ENCODE measurements at regions not wholly inside any gene's neighbourhood (a gene's known extent, or its start where the extent isn't known, plus 50 kb on each side); places are given as distances from the start of the nearest gene placed in this dataset.

- WGBS (ENCODE audit: low lambda C conversion rate): 71% methylated on average over 9 of the region's 12 CpGs
- no peak overlapping the region for H3K4me3 ChIP-seq (replicated peaks in 1 of 3; ENCODE audit: insufficient read depth in 1 of 3, low read depth in 2 of 3, low read length in 3 of 3)
- TF ChIP-seq, protein P1, sequence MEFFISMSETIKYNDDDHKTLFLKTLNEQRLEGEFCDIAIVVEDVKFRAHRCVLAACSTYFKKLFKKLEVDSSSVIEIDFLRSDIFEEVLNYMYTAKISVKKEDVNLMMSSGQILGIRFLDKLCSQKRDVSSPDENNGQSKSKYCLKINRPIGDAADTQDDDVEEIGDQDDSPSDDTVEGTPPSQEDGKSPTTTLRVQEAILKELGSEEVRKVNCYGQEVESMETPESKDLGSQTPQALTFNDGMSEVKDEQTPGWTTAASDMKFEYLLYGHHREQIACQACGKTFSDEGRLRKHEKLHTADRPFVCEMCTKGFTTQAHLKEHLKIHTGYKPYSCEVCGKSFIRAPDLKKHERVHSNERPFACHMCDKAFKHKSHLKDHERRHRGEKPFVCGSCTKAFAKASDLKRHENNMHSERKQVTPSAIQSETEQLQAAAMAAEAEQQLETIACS (CRISPR knock-in tag; IDR thresholded peaks at IDR 0.05): no peak
- peak; percentile 52; the same call in 1 of the 2 replicates for TF ChIP-seq ZNF609 (CRISPR knock-in tag; IDR thresholded peaks at IDR 0.05; ENCODE audit: borderline replicate concordance)
- peak; percentile 28; the same call in 1 of the 2 replicates for TF ChIP-seq HOXA3 (CRISPR knock-in tag; IDR thresholded peaks at IDR 0.05)
- TF ChIP-seq ZNF263 (CRISPR knock-in tag; IDR thresholded peaks at IDR 0.05): 0 out of 2 replicates have a peak, but pooled peaks have one; percentile 23
- TF ChIP-seq HNF4A (CRISPR knock-in tag; IDR thresholded peaks at IDR 0.05): peak; percentile 81
- no peak for TF ChIP-seq REPIN1 (CRISPR knock-in tag; IDR thresholded peaks at IDR 0.05; ENCODE audit: borderline replicate concordance, low read depth)
- 0 out of 2 replicates have a peak, but pooled peaks have one; percentile 55 for TF ChIP-seq ESRRA (CRISPR knock-in tag; IDR thresholded peaks at IDR 0.05; ENCODE audit: low read depth)
- TF ChIP-seq NFRKB (IDR thresholded peaks at IDR 0.05): no peak
- no peak for TF ChIP-seq MYNN (CRISPR knock-in tag; IDR thresholded peaks at IDR 0.05; ENCODE audit: low read depth)
- 0 out of 2 replicates have a peak, but pooled peaks have one; percentile 37 for TF ChIP-seq ZMYM3 (CRISPR knock-in tag; IDR thresholded peaks at IDR 0.05)
- no peak for TF ChIP-seq NKX3-1 (CRISPR knock-in tag; IDR thresholded peaks at IDR 0.05)
- TF ChIP-seq, protein P2, sequence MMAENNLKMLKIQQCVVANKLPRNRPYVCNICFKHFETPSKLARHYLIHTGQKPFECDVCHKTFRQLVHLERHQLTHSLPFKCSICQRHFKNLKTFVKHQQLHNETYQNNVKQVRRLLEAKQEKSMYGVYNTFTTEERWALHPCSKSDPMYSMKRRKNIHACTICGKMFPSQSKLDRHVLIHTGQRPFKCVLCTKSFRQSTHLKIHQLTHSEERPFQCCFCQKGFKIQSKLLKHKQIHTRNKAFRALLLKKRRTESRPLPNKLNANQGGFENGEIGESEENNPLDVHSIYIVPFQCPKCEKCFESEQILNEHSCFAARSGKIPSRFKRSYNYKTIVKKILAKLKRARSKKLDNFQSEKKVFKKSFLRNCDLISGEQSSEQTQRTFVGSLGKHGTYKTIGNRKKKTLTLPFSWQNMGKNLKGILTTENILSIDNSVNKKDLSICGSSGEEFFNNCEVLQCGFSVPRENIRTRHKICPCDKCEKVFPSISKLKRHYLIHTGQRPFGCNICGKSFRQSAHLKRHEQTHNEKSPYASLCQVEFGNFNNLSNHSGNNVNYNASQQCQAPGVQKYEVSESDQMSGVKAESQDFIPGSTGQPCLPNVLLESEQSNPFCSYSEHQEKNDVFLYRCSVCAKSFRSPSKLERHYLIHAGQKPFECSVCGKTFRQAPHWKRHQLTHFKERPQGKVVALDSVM (CRISPR knock-in tag; IDR thresholded peaks at IDR 0.05): peak; percentile 61; the same call in 1 of the 2 replicates
Measured at GRCh38 chr11:70574725-70575347, 176.5 kb downstream of the CTTN start.

More at GRCh38 chr11:70574725-70575347, 176.5 kb downstream of the CTTN start:
- Histone ChIP-seq H3K27ac (ENCODE audit: extremely low read length, insufficient read depth, low read length) (peak overlapping the region; percentile 30), H4K20me1 (ENCODE audit: insufficient read depth, low read length) (peaks cover 10% of the 10 kb centered on the region), H3K36me3 (replicated peaks in 1 of 2; ENCODE audit: control insufficient read depth in 1 of 2, insufficient read depth in 2 of 2, low read length in 2 of 2) (no peaks in the 10 kb centered on the region), H2AFZ (ENCODE audit: low read length) (no peak overlapping the region), H3K79me2 (ENCODE audit: insufficient read depth, low read length) (no peaks in the 10 kb centered on the region), H3K27me3 (ENCODE audit: control insufficient read depth in 1 of 2, insufficient read depth in 2 of 2, low read length in 2 of 2) (no peaks in the 10 kb centered on the region), H3K4me1 (ENCODE audit: insufficient read depth, low read length) (peaks cover 32% of the 10 kb centered on the region), H3K9ac (ENCODE audit: insufficient read depth, low read depth, low read length) (no peak overlapping the region), H3K4me2 (ENCODE audit: low read depth, low read length) (peak overlapping the region; percentile 34; the same call in 1 of the 2 replicates), H3K9me3 (ENCODE audit: low read length) (no peaks in the 10 kb centered on the region)
- DNase-seq (ENCODE audit: low spot score) (peak; percentile 33), FAIRE-seq (no peak), ATAC-seq (peak; percentile 53)
- intact Hi-C loops (cut with micrococcal nuclease; ENCODE audit: unreplicated experiment): no loop called here
- in situ Hi-C loops (cut with HindIII; ENCODE audit: extremely low pct_ligation_motif_present, low pct_unique_long_range_greater_than_20kb): no loop called here
- CTCF ChIA-PET (ENCODE audit: low intra/inter-chr PET ratio, low total read pairs): no interaction called here
- no TSS peak for BruUV-seq (replicated peaks)
- POLR2A ChIA-PET: no interaction called here
